GM23338 (cell line): ENCODE measurements at regions not wholly inside any gene's neighbourhood (a gene's known extent, or its start where the extent isn't known, plus 50 kb on each side); places are given as distances from the start of the nearest gene placed in this dataset.

ENCODE experiments used
- EZH2phosphoT487 ChIP-seq: fragments of 200-600 bp; sonication (generic); IDR thresholded peaks from one replicate; pipeline ENCODE4 v1.8.1; 2018; ENCODE audit warnings: antibody characterized with exemption; ENCODE audit not compliant: unreplicated experiment
- ZNF114 ChIP-seq: fragments of 250-450 bp; sonication (Bioruptor Pico); IDR thresholded peaks from 2 replicates; pipeline ENCODE4 v1.5.0; 2020; ENCODE audit warnings: mild to moderate bottlenecking, moderate library complexity
- ZNF331 ChIP-seq: fragments of 250-450 bp; sonication (Bioruptor Pico); IDR thresholded peaks from 2 replicates; pipeline ENCODE4 v1.5.0; 2020; ENCODE audit warnings: low read depth, mild to moderate bottlenecking, moderate library complexity
- TF ChIP-seq, protein P1 (sequence below): fragments of 250-450 bp; sonication (Bioruptor Pico); IDR thresholded peaks from 2 replicates; pipeline ENCODE4 v1.5.0; 2020; ENCODE audit warnings: mild to moderate bottlenecking, moderate library complexity
- TF ChIP-seq, protein P2 (sequence below): IDR thresholded peaks from one replicate; pipeline ENCODE4 v1.6.1; 2018; ENCODE audit warnings: antibody characterized with exemption; ENCODE audit not compliant: unreplicated experiment
- TF ChIP-seq, protein P3 (sequence below): IDR thresholded peaks from 2 replicates; pipeline ENCODE4 v1.6.1; 2016; ENCODE audit warnings: antibody characterized with exemption

DNA sequence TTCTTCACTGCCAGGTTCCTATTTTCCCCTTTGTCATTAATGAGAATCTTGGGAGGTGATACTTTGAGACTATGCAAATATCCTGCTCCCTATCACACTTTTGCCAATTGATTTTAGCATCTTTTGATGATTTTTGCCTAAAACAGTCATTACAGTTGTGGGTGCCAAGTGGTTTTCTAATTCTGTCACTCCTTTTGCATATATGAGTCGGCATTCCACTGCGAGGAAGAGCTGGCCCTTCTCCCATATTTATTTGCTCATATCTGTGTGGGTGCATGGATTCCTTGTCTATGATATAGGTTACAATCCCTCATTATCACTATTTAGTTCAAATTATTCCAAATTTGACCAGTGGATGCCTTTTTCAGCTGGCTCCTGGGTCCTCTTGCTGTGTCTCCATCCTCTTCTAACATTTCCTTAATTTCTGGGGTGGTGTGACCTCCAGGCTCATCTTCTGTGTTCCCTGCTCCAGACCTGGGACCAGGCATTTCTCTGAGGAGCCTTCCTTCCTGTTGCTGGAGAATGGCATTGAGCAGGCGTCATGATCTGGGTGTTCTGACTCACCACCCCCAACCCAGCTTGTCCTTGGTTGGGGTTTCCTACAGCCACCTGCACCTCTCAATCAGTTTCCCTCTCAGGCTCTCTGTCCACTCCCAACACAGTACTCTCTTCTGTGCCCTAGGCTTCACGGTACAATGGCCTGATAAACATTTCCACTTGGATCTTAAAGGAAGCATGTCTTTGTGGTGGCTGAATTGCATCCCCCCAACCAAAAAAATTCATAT, 106.7 kb downstream of the NXNL2 start (continued):
- TF ChIP-seq, protein P1, sequence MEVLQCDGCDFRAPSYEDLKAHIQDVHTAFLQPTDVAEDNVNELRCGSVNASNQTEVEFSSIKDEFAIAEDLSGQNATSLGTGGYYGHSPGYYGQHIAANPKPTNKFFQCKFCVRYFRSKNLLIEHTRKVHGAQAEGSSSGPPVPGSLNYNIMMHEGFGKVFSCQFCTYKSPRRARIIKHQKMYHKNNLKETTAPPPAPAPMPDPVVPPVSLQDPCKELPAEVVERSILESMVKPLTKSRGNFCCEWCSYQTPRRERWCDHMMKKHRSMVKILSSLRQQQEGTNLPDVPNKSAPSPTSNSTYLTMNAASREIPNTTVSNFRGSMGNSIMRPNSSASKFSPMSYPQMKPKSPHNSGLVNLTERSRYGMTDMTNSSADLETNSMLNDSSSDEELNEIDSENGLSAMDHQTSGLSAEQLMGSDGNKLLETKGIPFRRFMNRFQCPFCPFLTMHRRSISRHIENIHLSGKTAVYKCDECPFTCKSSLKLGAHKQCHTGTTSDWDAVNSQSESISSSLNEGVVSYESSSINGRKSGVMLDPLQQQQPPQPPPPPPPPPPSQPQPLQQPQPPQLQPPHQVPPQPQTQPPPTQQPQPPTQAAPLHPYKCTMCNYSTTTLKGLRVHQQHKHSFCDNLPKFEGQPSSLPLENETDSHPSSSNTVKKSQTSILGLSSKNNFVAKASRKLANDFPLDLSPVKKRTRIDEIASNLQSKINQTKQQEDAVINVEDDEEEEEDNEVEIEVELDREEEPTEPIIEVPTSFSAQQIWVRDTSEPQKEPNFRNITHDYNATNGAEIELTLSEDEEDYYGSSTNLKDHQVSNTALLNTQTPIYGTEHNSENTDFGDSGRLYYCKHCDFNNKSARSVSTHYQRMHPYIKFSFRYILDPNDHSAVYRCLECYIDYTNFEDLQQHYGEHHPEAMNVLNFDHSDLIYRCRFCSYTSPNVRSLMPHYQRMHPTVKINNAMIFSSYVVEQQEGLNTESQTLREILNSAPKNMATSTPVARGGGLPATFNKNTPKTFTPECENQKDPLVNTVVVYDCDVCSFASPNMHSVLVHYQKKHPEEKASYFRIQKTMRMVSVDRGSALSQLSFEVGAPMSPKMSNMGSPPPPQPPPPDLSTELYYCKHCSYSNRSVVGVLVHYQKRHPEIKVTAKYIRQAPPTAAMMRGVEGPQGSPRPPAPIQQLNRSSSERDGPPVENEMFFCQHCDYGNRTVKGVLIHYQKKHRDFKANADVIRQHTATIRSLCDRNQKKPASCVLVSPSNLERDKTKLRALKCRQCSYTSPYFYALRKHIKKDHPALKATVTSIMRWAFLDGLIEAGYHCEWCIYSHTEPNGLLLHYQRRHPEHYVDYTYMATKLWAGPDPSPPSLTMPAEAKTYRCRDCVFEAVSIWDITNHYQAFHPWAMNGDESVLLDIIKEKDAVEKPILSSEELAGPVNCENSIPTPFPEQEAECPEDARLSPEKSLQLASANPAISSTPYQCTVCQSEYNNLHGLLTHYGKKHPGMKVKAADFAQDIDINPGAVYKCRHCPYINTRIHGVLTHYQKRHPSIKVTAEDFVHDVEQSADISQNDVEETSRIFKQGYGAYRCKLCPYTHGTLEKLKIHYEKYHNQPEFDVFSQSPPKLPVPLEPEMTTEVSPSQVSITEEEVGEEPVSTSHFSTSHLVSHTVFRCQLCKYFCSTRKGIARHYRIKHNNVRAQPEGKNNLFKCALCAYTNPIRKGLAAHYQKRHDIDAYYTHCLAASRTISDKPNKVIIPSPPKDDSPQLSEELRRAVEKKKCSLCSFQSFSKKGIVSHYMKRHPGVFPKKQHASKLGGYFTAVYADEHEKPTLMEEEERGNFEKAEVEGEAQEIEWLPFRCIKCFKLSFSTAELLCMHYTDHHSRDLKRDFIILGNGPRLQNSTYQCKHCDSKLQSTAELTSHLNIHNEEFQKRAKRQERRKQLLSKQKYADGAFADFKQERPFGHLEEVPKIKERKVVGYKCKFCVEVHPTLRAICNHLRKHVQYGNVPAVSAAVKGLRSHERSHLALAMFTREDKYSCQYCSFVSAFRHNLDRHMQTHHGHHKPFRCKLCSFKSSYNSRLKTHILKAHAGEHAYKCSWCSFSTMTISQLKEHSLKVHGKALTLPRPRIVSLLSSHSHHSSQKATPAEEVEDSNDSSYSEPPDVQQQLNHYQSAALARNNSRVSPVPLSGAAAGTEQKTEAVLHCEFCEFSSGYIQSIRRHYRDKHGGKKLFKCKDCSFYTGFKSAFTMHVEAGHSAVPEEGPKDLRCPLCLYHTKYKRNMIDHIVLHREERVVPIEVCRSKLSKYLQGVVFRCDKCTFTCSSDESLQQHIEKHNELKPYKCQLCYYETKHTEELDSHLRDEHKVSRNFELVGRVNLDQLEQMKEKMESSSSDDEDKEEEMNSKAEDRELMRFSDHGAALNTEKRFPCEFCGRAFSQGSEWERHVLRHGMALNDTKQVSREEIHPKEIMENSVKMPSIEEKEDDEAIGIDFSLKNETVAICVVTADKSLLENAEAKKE, result no peak
- TF ChIP-seq ZNF114 (CRISPR knock-in tag), result no peak
- TF ChIP-seq, protein P2, sequence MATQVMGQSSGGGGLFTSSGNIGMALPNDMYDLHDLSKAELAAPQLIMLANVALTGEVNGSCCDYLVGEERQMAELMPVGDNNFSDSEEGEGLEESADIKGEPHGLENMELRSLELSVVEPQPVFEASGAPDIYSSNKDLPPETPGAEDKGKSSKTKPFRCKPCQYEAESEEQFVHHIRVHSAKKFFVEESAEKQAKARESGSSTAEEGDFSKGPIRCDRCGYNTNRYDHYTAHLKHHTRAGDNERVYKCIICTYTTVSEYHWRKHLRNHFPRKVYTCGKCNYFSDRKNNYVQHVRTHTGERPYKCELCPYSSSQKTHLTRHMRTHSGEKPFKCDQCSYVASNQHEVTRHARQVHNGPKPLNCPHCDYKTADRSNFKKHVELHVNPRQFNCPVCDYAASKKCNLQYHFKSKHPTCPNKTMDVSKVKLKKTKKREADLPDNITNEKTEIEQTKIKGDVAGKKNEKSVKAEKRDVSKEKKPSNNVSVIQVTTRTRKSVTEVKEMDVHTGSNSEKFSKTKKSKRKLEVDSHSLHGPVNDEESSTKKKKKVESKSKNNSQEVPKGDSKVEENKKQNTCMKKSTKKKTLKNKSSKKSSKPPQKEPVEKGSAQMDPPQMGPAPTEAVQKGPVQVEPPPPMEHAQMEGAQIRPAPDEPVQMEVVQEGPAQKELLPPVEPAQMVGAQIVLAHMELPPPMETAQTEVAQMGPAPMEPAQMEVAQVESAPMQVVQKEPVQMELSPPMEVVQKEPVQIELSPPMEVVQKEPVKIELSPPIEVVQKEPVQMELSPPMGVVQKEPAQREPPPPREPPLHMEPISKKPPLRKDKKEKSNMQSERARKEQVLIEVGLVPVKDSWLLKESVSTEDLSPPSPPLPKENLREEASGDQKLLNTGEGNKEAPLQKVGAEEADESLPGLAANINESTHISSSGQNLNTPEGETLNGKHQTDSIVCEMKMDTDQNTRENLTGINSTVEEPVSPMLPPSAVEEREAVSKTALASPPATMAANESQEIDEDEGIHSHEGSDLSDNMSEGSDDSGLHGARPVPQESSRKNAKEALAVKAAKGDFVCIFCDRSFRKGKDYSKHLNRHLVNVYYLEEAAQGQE, result no peak
- TF ChIP-seq EZH2phosphoT487, result no peak
- TF ChIP-seq ZNF331, result no peak
- TF ChIP-seq, protein P3, sequence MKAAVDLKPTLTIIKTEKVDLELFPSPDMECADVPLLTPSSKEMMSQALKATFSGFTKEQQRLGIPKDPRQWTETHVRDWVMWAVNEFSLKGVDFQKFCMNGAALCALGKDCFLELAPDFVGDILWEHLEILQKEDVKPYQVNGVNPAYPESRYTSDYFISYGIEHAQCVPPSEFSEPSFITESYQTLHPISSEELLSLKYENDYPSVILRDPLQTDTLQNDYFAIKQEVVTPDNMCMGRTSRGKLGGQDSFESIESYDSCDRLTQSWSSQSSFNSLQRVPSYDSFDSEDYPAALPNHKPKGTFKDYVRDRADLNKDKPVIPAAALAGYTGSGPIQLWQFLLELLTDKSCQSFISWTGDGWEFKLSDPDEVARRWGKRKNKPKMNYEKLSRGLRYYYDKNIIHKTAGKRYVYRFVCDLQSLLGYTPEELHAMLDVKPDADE, result no peak
